NCI-H2081 (cell line): ENCODE measurements at regions not wholly inside any gene's neighbourhood (a gene's known extent, or its start where the extent isn't known, plus 50 kb on each side); places are given as distances from the start of the nearest gene placed in this dataset.
A peak's percentile ranks its signal among the peaks of the same experiment; 100 is the strongest.

Source experiments
- DNase-seq, 2 experiments: peaks; one replicate each; lab custom pipeline; 2025; lab: John Stamatoyannopoulos, UW

DNA sequence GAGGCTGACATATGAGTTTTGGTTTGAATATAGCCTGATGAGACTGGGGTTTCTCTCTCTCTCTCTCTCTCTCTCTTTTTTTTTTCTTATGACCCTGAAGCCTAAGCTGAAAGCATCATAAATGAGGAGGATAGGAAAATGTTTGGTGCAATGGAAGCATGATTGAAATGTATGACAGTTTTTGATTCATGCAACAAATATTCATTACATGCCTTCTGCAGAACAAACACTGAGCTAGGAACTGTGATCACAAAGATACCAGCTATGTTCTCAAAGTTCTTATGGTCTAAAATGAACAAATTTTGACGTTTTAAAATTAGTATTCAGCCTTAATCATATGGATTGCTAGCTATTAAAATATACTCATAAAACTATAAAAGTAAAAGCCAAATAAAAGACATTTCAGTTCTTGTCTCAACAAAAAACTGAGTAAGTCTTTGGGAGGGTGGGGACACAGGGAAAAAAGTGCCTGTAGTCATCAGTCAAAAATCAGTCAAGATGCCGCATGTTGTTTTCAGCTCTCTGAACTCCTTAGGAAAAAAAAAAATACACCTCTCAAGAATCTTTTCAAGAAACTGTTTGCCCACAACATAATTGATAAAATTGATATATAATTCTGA lies 57.2 kb downstream of the NKX6-1 start:
- DNase-seq, result no peak

DNA sequence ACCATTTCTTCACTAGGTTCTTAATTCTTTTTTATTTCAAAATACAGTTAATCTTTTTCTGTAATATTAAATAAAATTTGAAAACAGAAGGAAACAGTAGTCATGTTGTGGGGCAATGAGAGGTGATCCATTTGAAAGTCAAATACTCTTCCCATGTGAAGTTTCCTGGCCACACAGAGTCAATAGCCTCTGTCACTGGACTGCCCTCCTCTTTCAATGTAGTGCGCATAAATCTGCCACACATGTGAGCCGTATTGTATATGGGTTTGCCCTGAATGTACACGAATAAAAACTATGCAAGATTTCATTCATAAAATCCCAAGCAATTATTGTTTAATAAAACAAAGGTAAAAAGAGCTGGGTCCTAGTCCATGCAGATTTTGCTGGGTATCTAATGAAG lies 59.1 kb downstream of the NKX6-1 start:
- no peak for DNase-seq

DNA sequence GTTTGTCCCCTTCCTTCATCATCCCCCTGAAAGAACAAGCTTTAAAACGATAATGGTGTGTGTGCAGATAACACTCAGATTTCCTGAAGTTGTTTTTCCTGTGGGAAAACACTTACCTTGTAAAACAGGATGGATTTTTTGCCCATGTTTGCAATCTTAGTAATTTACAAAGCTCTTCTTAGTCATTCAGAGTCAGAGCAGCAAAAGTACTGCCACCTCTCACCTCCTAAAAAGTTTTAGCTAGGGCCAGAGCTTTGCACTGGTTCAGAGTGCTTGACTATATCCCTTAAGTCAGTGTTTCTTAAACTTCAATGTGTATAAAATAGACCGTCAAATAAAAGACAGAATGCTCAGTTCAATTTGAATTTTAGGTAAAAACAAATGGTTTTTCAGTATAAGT lies 62.3 kb downstream of the NKX6-1 start:
- no peak for DNase-seq

DNA sequence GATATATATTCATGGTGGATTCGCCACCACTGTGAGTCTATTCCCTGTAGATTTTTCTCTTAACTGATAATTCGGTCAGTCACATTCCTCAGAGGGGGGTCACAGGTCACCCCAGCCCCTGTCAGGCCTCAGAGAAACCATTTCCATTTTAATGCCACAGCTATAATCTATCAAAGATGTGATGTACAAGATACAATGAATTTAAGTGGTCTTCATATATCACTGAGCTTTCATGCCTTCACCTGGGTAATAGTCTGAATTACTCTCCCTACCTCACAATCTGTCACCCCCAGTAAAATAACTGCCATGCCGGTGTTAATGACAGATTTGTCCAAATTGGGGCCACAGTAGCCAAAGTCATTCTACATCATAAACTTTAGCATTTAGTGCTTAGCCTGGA lies 64.7 kb downstream of the NKX6-1 start:
- DNase-seq, result no peak

DNA sequence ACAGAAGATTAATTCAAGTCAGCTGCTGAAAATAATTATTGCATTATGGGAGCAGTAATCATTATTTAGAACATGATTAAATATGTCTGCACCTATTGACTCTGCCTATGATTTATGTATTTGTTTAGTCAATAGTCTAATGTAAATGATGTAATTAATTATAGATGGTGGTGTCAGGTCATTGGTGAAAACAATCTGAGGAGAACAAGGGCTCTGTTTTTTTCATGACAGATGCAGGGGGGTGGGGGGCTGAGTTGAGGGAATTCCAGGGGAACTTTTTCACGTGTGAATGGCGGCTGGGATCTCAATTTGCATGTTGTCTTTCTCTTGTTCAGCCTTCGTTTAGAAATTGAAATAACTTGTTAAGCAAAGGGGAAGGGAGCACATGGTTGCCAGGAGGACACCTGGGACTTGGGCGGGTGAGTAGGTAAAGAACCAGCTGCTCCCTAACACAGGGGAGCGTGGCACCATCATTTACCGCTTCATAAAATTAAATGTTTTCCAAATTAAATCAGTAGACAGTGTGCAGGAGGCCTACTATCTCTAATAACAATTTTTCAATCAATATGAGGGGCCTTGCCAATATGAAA lies 65.4 kb downstream of the NKX6-1 start:
- no peak for DNase-seq

DNA sequence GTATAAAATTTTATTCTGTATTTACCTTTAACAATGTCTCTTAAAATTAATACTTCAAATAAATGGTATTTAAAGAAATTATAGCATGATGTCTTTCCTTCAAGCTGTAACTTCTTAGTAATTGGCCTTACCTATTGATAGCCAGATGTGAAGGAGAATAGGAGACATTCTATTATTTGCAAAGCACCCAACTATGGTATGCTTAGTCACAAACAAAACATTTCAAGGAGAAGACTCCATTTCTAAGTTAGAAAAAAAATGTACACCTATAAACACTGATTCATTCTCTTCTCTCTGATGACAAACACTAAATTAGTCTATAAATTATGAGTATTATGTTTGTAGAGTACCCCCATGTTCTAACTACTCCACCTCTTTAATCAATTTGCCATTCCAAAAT lies 66.4 kb downstream of the NKX6-1 start:
- DNase-seq, result no peak

DNA sequence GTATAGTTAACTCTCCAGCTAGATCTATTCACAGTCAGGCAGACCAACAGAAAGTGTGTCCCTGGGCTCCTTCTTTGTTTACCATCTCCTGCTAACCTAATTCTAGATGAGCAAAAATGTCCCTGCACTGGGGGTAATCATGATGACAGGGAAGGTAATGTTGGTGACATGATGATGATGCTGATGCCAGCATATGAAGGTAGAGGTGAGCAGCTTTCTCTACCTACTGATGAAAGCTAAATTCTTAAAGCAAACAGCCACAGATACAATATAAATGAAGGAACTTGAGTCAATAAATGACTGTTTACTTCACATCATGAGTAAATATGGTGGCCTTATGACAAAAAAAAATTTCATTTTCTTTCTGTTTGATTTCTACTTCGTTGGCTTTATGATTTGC lies 78.5 kb downstream of the NKX6-1 start:
- DNase-seq, result no peak

DNA sequence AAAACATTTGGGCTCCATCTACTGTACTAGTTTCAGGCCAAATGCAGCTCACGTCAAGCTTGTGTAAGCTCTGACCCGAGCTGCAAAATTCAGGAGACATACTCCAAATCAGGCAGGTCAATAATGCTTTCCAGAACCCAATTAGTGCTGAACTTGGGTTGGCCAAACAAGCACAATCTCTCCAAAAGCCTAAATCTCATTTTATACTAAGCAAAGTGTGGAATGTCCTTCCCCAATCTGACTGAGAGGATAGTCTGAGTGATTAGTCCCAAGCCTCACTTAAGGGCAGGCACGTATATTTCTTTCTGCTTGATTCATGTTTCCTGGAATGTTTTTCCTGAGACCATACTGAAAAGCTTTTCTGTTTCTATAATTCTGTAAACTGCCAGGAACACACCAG lies 79.9 kb downstream of the NKX6-1 start:
- no peak for DNase-seq

DNA sequence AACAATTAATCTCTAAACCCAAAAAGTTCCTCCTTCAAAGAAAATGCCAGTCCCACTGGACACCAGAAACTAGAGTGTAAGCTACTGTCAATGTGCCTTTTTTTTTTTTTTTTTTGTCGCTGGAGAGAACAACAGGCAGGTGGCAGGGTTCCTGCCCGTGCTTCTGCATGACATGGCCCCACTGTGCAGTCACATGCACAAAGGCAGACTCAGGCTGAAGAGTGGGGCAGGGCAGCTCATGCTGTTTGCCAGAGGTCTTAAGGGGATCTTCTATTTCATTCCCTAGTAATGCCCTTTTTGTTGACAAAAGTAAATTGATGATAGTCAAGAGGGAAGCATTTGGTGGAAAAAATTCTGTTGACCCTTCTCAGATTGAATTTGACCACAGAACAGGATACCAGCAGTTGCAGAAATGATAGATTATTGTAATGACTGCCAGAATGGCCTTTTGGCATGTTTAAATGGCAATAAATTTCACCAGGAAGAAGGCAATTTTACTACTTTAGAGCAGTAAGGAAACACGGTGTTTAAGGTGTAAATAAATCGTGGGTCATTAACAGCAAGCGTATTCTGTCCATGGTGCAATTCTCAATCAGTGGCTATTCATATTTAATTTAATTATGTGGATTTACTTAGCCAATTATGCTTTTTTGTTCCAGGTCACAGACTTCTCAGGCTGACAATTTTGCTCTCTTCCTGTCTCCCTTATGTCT lies 80.9 kb downstream of the NKX6-1 start:
- peak; percentile 45 to 91 for DNase-seq

DNA sequence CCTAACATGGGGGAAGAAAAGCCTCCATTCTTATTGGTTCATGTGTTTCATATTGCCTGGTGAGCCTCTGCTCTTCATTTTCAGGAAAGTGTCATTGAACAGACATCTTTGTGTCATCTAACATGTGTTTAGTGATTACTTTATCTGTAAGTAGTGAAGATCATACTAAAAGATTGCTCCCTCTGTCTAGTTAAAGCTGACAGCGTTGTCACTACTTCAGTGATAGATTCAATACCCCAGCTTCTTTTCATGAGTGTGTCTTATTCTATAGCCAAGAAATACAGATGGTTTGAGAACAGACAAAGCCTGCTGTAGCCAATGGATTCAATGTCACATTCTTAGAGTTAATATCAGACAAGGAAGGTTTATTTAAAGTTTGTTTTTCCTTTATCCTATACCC lies 85.1 kb downstream of the NKX6-1 start:
- DNase-seq, result no peak

DNA sequence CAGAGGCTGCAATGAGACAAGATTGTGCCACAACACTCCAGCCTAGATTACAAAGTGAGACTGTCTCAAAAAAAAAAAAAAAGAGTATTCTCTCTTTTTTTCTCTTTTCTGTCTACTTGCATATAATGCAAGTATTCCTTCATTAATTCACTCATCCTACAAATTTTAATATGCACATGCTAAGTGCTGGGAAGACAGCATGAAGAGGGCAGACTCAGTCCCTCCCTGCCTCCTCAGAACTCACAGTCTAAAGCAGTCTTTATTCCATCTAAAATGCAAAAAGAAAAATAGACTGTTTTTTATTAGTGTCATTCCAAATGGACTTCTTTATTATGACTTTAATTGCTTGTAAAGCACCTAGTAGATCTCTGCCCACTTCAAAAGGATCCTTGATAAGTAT lies 85.6 kb downstream of the NKX6-1 start:
- no peak for DNase-seq

DNA sequence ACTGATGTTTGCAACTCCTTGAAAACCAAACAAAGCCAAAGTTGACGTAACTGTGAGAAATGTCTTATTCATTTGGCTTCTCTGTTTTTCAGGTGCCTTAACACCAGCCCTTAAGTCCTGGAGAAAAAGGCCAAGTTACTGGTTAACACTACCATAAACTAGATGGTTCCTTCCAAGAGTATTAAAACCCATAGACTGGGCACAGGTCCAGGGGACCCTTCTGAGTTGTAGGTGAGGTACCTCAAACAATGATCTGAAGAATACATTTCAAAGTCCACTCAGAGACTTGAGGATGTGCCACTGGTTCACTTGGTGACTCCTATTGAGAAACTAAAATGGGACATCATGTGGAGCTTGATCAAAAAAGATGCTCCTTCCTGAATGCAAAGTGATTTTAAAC lies 87.0 kb downstream of the NKX6-1 start:
- no peak for DNase-seq

DNA sequence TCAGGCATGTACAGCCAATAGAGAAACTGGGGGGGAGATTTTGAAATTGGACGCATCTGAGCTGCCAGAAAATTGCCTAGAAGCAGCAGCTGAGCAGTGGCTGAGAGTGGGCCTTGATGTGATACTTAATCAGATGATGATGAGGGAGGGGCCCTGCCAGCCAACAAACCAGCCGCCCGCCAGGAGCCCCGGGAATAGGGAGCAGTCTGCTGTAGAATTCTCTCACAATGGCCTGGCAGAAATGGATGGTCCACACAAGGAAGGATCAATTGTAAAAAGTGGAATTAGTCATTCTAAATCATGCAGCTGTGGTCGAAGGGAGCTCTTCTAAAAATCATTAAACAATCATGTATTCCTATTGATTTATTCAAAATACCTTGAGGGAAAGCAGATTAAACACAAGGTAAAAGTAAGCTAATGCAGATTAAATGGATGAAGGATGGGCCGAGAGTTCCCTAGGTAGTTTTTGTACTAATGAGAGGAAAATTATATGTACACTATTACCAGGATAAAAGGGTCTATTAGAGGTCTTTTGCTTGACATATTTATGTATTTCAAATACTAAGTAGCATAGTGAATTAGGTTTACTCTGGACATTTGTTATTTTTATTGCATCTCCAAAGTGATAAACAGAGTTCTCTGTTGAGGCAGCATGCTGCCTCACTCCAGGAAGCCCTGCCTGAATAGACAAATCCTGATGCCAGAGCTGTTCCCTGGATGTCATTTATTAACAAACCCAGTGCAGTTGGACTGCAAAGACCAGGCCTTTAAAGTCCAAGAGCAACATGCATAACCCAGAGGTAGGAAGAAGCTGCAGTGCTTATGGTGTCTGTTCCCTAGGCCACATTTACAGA lies 91.3 kb downstream of the NKX6-1 start:
- DNase-seq, result peak in 1 of 2 experiments; percentile 53

DNA sequence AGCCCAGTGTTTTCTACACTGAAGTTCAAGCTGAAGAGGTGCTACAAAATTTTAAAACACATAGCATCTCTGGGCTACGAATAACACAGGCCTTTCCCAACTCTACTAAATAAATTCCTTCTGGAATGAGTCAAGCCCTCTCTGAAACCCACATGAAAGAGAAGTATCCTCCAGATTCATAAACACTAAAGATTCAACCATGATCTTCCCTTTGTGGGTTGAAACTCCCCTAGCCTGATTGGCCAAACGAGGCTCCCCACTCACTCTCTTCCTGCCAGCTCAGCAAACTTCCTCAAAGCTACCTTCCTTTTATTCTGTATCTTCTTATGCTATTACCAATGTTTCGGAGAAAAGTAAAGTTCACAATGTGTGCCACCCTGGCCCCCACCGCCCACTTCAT lies 95.4 kb downstream of the NKX6-1 start:
- DNase-seq, result no peak

DNA sequence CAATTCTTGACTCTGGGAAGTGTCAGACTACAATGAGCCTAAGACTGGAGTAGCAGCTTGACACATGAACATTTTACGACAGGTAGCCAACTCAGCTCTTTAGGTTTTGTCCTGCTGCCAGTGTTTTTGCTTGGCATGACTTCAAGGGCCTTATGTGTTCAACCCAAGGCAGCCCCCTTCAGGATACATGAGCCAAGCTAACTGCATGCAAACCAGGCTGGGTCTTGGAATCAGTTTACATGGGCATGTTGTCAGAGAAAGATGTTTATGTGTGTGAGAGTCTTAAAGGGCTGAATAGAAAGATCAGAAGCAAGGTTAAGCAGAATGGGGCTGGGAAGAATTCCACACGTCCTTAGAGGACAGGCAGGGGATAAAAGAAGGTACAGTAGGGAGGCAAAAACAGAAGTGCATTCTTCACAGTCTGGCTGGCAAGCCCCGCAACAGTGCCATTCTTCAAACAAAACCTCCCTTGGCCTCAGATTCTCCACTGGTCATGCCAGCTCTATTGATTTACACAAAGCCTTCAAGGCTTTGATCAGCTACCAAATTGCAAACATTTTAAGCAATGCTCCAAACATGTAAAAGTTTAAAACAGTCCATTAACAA lies 97.3 kb downstream of the NKX6-1 start:
- peak; percentile 25 to 49 for DNase-seq

DNA sequence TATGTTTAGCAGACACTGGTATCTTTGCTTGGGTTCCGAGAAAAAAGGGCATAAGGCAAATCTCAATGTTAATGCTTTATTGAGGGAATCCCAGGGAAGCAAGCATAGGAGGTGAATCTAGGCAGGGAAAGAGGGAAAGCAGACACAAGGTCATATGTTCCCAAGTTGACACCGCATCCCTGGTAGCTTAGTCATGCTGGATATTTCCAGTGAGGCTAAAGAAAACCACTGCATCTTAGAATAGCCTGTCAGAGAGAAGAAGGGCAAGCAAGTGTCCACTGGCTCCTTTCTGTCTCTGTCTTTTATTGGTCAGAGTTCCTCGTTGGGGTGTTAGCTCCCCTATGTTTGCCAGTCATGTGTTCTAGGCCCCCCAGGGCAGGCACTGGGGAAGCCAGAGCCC lies 104.7 kb downstream of the NKX6-1 start:
- no peak for DNase-seq

DNA sequence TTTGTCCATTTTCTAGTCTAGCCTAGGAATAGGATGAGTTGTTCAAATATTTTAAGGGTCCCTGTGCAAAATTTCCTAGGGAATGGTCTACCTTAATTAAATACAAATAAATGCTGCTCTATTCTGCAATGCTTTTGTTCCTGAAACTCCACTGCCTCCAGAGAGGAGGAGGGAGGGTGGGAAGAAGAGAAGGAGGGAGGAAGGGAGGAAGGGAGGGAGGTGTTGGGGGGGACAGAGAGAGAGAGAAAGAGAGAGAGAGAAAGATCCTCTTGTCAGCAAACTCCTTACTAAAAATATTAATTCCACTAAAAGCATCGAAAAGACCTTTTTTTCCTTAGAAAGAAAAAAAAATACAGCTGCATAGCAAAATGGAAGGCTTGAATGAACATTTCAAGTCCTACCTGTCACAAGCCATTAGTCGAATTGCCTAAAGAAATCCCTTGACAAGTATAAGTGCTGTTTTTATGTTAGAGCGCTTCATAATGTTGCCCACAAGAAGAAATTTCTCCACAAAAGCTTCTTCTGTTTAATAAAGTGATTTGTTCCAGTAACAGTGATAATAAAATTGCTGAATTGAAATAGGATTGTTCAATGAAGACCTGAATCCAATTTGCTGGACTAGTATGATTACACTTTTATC lies 106.0 kb downstream of the NKX6-1 start:
- no peak for DNase-seq

DNA sequence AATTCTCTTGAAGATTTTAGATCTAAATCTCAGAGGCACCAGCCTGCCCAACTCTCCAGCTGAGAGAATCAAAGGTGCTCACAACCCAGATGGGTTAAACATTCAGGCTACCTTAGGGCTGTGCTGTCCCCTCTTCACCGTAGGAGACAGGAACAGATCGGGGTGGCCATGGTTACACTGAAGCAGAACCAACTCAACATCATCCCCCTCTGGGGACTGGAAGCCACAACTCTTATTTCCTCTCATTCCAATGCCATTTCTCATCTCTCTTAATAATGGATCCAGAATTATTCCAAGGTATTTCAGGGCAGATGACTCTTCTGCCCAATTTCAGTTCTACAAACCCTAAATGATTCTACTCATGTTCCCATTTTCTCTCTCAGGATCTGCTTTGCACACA lies 109.7 kb downstream of the NKX6-1 start:
- no peak for DNase-seq

DNA sequence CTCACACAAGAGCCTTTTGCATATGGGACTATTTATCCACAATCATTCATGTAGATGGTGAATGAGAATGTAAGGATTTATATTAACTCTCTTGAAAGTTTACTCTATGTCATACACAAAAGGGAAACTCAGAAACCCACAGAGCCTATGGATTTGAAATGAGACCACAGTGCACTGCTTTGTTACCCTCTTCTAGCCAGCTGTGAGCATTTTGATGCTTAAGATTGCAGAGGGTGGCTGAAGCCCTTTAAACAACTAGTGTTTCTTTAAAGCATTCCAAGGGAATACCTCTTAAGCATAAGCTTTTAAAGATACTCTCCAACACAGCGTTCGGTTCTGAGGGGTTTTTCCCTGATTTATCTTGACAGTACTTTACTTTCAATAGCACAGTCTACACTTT lies 113.9 kb downstream of the NKX6-1 start:
- DNase-seq, result no peak

DNA sequence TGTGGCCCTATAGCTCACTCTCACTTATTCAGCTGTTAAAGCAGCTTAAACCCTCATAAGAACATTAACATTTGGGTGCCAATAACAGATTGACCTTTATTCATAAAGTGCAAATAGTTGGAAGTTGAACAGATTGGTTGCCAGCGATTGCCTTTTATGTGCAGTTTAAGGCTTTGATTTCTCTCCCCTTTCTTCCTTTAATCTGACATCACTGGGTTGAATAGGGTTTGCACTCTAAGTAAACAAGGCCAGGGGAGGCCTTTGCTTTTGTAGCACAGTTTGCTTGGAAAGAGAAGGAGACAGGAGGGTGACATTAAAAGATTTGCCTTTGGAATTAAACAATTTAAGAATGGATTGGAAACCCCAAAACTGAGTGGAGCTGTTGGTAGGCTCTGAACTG lies 114.3 kb downstream of the NKX6-1 start:
- no peak for DNase-seq

DNA sequence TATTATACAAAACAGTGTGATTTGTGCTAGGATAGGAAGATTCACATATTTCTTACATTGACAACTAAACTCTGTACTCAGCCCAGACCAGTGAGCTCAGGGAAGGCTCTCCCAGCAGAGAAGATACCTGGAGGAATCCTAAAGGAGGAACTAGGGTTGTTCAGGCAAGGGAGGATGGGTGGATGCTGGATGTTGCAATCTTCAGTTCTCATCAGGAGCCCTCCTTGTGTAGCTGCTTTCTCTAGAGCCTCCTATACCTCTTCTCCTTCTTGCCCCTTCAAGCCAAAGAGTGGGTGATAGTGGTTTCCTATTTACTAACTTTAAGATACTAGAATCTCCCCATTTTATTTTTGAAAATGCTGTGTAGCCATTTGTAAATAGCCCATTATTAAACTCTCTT lies 117.3 kb downstream of the NKX6-1 start:
- DNase-seq, result no peak
